HG02884 (cell line): ENCODE measurements at regions not wholly inside any gene's neighbourhood (a gene's known extent, or its start where the extent isn't known, plus 50 kb on each side); places are given as distances from the start of the nearest gene placed in this dataset.

Experiments used
- ATAC-seq: cut with Tn5 transposase; IDR thresholded peaks from one replicate; pipeline ENCODE4 v1.9.1; 2021; ENCODE audit warnings: mild to moderate bottlenecking, moderate library complexity; ENCODE audit not compliant: unreplicated experiment

DNA sequence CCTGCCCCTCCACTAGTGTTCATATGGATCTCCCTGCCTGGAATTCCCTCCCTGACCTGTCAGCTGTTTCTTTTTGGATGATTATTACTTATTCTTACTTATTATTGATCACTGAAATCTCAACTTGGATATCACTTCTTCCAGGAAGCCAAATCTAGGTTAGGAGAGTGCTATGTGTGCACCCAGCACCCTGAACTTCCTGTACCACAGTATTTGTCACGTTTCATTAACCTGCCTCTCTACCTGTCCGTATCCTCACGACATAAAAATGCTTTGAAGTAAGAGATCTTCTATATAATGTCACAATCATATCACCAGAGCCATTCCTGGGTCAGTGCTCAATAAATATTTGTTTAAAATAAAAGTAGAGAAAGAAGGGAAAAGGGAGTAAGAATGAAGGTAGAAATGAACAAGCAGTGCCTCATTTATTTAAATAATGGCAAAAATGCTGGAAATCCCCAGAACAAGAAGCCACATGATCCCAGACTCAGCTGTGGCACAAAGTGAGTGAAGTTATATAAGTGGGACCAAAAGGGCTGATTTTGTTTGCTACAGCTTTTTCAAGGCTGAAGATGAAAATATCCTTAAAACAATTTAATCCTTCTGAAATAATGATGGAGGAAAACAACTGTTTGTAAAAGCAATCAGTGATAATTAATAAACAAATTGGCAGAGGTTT is 88.0 kb upstream of the MANEA start:
- ATAC-seq: no peak

DNA sequence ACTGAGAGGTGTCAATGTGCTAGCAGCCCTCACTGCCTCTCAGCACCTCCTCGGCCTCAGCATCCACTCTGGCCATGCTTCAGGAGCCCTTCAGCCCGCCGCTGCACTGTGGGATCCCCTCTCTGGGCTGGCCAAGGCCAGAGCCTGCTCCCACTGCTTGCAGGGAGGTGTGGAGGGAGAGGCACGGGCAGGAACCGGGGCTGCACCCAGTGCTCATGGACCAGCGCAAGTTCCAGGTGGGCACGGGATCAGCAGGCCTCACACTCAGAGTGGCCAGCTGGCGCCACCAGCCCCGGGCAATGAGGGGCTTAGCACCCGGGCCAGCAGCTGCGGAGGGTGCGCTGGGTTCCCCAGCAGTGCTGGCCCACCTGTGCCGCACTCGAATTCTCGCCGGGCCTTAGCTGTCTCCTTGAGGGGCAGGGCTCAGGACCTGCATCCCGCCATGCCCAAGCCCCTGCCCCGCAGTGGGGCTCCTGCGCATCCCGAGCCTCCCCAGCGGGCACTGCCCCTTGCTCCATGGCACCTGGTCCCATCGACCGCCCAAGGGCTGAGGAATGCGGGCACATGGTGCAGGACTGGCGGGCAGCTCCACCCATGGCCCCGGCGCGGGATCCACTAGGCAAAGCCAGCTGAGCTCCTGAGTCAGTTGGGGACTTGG is 80.4 kb upstream of the MANEA start:
- ATAC-seq: no peak

DNA sequence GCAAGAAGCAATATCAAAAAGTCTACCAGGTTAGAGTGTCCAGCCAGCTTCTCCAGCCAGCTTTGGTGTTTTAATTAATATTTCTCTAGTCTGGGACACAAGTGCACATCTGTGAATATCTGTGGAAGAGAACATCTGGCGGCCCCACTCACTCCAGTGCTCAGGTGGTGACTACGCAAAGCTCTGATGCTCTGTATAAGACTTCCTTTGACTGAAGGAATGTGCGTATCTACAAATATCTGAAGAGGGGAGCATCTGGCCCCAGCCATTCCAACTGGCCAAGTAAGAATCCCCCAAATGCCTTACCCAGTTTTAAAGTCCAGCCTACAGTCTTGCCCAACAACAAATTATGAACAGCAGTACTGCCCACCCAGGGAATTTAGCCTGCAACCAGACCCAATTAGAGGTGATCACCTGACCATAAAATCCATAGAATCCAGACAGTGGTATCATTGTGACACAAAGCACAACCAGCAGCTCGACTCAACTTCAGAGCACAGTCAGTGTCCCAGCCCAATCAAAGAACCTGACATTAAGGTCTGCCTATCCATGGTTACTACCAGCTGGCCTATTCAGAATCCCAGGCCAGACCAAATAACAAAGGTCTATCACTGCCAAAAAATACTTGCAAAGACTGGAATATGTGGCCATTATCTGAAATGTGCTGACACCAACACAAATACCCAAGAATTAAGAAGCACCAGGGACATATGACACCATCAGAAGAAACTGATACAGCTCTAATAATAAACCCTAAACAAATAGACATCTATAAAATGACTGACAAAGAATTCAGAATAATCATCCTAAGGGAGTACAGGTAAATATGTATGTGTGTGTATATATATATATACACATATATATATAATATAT is 76.1 kb upstream of the MANEA start:
- ATAC-seq: no peak

DNA sequence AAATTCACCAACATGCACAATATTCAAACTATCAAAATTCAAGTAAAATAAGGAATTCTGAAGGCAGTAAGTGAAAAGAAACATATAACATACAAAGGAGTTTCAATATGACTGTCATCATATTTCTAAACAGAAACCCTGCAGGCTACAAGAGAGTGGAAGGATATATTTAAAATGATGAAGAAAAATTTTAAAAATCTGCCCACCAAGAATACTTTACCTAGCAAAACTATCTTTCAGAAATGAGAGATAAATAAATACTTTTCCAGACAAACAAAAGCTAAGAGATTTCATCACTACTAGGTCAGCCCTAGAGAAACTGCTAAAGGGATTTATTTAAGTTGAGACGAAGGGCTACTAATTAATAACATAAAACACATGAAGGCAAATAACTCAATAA is 73.8 kb upstream of the MANEA start:
- ATAC-seq: no peak

DNA sequence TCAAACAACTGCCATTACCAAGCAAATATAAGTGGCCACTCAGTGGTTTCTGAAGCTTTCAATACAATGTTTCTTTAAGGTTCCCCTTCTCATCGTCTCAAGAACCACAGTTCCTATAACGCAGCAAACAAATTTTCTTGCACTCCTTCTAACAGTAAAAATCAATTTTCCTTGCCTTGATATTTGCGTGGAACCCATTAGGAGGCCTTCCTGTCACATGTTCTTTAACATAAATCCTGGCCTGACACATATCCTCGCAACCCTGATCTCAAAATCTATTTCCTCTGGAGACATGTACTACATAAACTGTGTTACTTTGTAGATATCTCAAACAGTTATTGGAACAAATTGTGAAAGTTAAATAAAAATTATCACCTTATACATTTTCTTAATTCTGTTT is 65.9 kb upstream of the MANEA start:
- no peak for ATAC-seq

DNA sequence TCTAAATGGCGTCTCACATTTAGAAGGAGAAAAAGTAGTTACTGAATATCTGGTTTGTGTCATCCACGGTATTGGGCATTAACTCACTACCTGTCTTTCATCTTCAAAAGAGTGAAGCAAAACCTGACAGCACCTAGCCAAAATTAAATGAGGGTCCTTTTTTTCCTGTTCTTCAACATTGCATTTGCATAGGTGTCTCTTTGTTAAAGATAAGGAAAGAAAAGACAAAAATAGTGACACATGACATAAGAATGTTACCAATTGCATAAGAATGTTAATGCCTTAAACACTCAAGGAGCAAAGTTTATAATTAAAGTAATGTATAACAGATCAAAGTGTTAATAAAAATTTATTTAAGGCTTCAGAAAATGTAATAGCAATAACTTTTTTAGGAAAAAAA is 61.4 kb upstream of the MANEA start:
- no peak for ATAC-seq

DNA sequence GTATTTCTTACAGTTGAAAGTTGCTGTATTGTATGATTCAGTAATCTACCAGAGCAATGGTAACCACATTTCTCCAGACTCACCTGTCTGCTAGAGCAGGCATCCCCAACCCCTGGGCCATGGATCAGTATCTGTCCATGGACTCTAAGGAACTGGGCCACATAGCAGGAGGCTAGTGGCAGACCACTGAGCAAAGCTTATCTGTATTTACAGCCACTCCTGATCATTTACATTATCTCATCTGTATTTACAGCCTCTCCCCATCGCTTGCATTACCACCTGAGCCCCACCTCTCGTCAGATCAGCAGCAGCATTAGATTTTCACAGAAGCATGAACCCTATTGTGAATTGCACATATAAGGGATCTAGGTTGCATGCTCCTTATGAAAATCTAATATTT is 60.3 kb upstream of the MANEA start:
- no peak for ATAC-seq

DNA sequence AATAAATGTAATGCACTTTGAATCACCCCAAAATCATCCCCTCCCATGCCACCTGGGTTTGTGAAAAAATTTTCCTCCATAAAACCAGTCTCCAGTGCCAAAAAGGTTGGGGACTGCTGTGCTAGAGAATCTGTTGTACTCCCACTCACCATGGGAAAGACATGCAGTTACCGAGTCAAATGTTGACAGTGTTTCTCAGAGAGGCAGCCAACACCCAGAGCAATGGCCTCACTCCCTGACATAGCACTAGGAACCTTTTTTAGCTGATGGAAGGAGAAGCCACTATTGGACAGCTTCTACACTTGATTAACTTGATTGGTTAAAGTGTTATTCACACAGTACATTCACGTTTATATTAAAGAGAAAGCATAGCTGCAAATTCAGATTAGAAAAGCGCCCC is 59.8 kb upstream of the MANEA start:
- no peak for ATAC-seq

DNA sequence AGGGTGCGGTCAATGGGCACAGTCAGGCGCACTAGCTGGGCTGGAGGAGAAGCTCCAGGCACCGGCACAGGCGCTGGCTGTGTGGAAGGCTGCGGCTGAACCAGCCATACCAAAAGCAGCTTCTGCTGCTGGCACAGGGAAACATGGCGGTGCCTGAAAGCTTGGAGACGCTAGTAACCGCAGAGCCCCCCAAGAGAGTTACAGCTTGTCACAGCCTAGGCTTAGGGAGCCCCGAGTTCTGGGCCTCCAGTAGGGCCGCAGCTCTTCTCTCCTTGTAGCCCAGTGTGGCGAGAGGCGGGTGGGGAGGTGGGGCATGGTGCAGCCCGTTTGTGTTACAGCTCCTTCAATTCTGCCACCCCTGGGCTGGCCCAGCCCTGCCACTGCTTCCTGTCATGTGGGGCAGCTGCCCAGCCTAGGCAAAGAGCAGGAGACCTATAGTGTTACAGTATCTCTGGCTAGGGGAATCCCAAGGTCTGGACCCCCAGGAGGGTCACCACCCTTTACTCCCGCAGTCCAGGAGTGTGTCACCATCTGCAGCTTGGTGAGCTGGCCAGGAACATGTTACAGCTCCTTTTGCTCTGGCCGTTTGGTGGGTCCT is 58.6 kb upstream of the MANEA start:
- no peak for ATAC-seq

DNA sequence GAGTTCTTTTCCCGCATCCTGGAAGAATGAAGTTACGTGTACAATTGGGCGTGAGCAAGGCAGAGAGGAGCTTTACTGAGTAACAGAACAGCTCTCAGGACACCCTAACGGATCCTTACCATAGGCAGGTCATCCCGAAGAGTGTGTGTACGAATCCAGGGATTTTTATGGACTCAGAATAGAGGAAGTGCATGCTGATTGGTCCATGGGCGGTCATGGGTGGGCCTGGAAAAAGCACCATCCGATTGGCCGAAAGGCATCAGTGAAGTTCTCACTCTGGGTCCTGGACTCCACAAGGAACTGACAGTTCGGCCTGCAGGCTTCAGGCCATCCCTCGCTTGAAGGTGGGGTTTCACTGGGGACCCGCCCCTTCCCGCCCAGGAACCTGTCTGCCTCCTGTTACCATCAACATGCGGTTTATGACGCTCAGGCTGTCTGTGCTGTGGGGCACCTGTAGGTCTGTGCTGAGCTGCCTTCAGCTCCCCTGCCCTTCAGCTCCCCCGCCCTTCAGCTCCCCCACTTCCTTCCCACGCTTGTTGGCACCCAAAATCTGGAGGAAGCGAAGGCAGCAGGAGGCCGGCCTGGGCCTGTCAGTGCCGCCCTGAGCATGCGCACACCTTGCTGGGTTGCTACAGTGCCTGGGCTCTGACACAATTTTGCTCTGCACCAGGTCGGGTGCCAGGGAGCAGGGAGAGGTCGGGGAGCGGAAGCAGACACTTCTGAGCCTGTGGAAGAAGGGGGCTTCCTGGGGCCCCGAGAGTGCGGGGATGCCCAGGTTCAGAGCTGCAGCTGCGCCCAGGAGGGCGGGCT is 57.9 kb upstream of the MANEA start:
- ATAC-seq: no peak

DNA sequence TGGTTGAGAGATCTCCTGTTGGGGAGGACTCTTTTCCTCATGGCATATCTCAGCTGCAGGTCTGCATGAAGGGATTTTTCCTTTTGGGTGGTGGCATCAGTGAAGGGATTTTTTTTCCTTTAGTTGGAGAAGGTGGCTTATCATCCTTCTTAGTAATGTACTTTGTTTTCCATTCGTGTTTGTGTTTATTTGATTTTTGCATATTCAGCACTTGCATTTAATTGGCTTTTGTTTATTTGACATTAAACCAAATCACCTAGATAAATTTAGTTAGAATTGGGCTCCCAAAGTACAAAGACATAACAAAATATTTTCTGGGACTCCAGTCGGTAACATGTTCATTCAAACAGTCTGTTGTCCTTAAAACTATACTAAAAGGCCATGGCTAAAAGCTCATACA is 56.2 kb upstream of the MANEA start:
- no peak for ATAC-seq
